ENCODE measurements at regions not wholly inside any gene's neighbourhood (a gene's known extent, or its start where the extent isn't known, plus 50 kb on each side); places are given as distances from the start of the nearest gene placed in this dataset.

- TF ChIP-seq POLR2A (IDR thresholded peaks at IDR 0.05) = no peak
- TF ChIP-seq, protein P1, sequence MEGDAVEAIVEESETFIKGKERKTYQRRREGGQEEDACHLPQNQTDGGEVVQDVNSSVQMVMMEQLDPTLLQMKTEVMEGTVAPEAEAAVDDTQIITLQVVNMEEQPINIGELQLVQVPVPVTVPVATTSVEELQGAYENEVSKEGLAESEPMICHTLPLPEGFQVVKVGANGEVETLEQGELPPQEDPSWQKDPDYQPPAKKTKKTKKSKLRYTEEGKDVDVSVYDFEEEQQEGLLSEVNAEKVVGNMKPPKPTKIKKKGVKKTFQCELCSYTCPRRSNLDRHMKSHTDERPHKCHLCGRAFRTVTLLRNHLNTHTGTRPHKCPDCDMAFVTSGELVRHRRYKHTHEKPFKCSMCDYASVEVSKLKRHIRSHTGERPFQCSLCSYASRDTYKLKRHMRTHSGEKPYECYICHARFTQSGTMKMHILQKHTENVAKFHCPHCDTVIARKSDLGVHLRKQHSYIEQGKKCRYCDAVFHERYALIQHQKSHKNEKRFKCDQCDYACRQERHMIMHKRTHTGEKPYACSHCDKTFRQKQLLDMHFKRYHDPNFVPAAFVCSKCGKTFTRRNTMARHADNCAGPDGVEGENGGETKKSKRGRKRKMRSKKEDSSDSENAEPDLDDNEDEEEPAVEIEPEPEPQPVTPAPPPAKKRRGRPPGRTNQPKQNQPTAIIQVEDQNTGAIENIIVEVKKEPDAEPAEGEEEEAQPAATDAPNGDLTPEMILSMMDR (IDR thresholded peaks at IDR 0.05) = no peak
These were observed 66.8 kb downstream of the SOX1 start for GRCh38 chr13:112133499-112134390.

All from thyroid gland (tissue), 4 donors.